ENCODE measurements at regions not wholly inside any gene's neighbourhood (a gene's known extent, or its start where the extent isn't known, plus 50 kb on each side); places are given as distances from the start of the nearest gene placed in this dataset.

- Histone ChIP-seq H2AFZ (ENCODE audit: low read length) (no peak overlapping the region), H3K27ac (ENCODE audit: extremely low read length, insufficient read depth, low read length) (no peak overlapping the region), H3K4me3 (replicated peaks in 1 of 3; ENCODE audit: insufficient read depth in 1 of 3, low read depth in 2 of 3, low read length in 3 of 3) (no peak overlapping the region), H3K4me2 (ENCODE audit: low read depth, low read length) (no peak overlapping the region), H3K27me3 (ENCODE audit: control insufficient read depth in 1 of 2, insufficient read depth in 2 of 2, low read length in 2 of 2) (no peaks in the 10 kb centered on the region; a peak in 1 of 5 replicates), H3K36me3 (replicated peaks in 1 of 2; ENCODE audit: control insufficient read depth in 1 of 2, insufficient read depth in 2 of 2, low read length in 2 of 2) (no peaks in the 10 kb centered on the region), H3K79me2 (ENCODE audit: insufficient read depth, low read length) (no peaks in the 10 kb centered on the region), H4K20me1 (ENCODE audit: insufficient read depth, low read length) (no peaks in the 10 kb centered on the region), H3K9ac (ENCODE audit: insufficient read depth, low read depth, low read length) (no peak overlapping the region), H3K4me1 (ENCODE audit: insufficient read depth, low read length) (no peaks in the 10 kb centered on the region), H3K9me3 (ENCODE audit: low read length) (no peaks in the 10 kb centered on the region)
- 41% methylated on average over 11 of the region's 12 CpGs for WGBS (ENCODE audit: low lambda C conversion rate)
- CTCF ChIA-PET (ENCODE audit: low intra/inter-chr PET ratio, low total read pairs): no interaction called here
- POLR2A ChIA-PET: no interaction called here
- DNase-seq (ENCODE audit: low spot score): no peak
- no peak for ATAC-seq
- in situ Hi-C loops (cut with HindIII; ENCODE audit: extremely low pct_ligation_motif_present, low pct_unique_long_range_greater_than_20kb): no loop called here
- no peak for FAIRE-seq
- TF ChIP-seq SSRP1 (CRISPR knock-in tag; IDR thresholded peaks at IDR 0.05) (no peak), RBFOX2 (IDR thresholded peaks at IDR 0.05; ENCODE audit: low read depth, low read length) (no peak), FOXK2 (IDR thresholded peaks at IDR 0.05) (no peak), MAF1 (CRISPR knock-in tag; IDR thresholded peaks at IDR 0.05; ENCODE audit: borderline replicate concordance) (no peak), POLR2A (IDR thresholded peaks at IDR 0.05; ENCODE audit: insufficient read depth in 1 of 2, low read depth in 2 of 2, low read length in 2 of 2) (no peak), HNRNPH1 (optimal IDR thresholded peaks at IDR 0.05; ENCODE audit: low read depth, low read length) (no peak), ZNF569 (CRISPR knock-in tag; IDR thresholded peaks at IDR 0.05; ENCODE audit: borderline replicate concordance) (no peak), CCDC6 (CRISPR knock-in tag; IDR thresholded peaks at IDR 0.05) (no peak), ZNF225 (CRISPR knock-in tag; IDR thresholded peaks at IDR 0.05) (no peak), ISX (CRISPR knock-in tag; conservative IDR thresholded peaks at IDR 0.05) (no peak)
- BruUV-seq (replicated peaks): no TSS peak
- intact Hi-C loops (cut with micrococcal nuclease; ENCODE audit: unreplicated experiment): no loop called here
These were observed 214.0 kb upstream of the HTR2A start for GRCh38 chr13:47110833-47111240.

GRCh38 chr13:47110141-47110540 is 213.3 kb upstream of the HTR2A start:
- Histone ChIP-seq H4K20me1 (ENCODE audit: insufficient read depth, low read length) (no peaks in the 10 kb centered on the region), H3K4me3 (replicated peaks in 1 of 3; ENCODE audit: insufficient read depth in 1 of 3, low read depth in 2 of 3, low read length in 3 of 3) (no peak overlapping the region), H3K27me3 (ENCODE audit: control insufficient read depth in 1 of 2, insufficient read depth in 2 of 2, low read length in 2 of 2) (no peaks in the 10 kb centered on the region; a peak in 1 of 5 replicates), H3K4me2 (ENCODE audit: low read depth, low read length) (no peak overlapping the region), H3K36me3 (replicated peaks in 1 of 2; ENCODE audit: control insufficient read depth in 1 of 2, insufficient read depth in 2 of 2, low read length in 2 of 2) (no peaks in the 10 kb centered on the region), H2AFZ (ENCODE audit: low read length) (no peak overlapping the region), H3K27ac (ENCODE audit: extremely low read length, insufficient read depth, low read length) (no peak overlapping the region), H3K9ac (ENCODE audit: insufficient read depth, low read depth, low read length) (no peak overlapping the region), H3K9me3 (ENCODE audit: low read length) (no peaks in the 10 kb centered on the region), H3K4me1 (ENCODE audit: insufficient read depth, low read length) (no peaks in the 10 kb centered on the region), H3K79me2 (ENCODE audit: insufficient read depth, low read length) (no peaks in the 10 kb centered on the region)
- ChIA-PET POLR2A (no interaction called here), CTCF (ENCODE audit: low intra/inter-chr PET ratio, low total read pairs) (no interaction called here)
- intact Hi-C loops (cut with micrococcal nuclease; ENCODE audit: unreplicated experiment) (no loop called here), in situ Hi-C loops (cut with HindIII; ENCODE audit: extremely low pct_ligation_motif_present, low pct_unique_long_range_greater_than_20kb) (no loop called here)
- FAIRE-seq: no peak
- WGBS (ENCODE audit: low lambda C conversion rate): 9% methylated on average over 4 of the region's 4 CpGs
- no TSS peak for BruUV-seq (replicated peaks)
- ATAC-seq: no peak
- no peak for DNase-seq (ENCODE audit: low spot score)
- TF ChIP-seq ZBTB21 (CRISPR knock-in tag; IDR thresholded peaks at IDR 0.05): no peak
- no peak for TF ChIP-seq ZNF556 (CRISPR knock-in tag; IDR thresholded peaks at IDR 0.05; ENCODE audit: borderline replicate concordance)
- no peak for TF ChIP-seq TEAD2 (CRISPR knock-in tag; IDR thresholded peaks at IDR 0.05)
- TF ChIP-seq ERF (CRISPR knock-in tag; IDR thresholded peaks at IDR 0.05): no peak
- no peak for TF ChIP-seq HHEX (CRISPR knock-in tag; IDR thresholded peaks at IDR 0.05)
- no peak for TF ChIP-seq ZNF224 (CRISPR knock-in tag; IDR thresholded peaks at IDR 0.05)

Data from HepG2 (cell line).